HEK293T (cell line): ENCODE measurements at regions not wholly inside any gene's neighbourhood (a gene's known extent, or its start where the extent isn't known, plus 50 kb on each side); places are given as distances from the start of the nearest gene placed in this dataset.

Experiments
- ARNT ChIP-seq: fragments of 450-650 bp; IDR thresholded peaks from 2 replicates; pipeline ENCODE4 v1.6.1; 2017; ENCODE audit warnings: mild to moderate bottlenecking
- BHLHE40 ChIP-seq: fragments of 450-650 bp; IDR thresholded peaks from 2 replicates; pipeline ENCODE4 v1.6.1; 2016; ENCODE audit warnings: mild to moderate bottlenecking, moderate library complexity, borderline replicate concordance
- FOXM1 ChIP-seq: fragments of 450-650 bp; IDR thresholded peaks from 2 replicates; pipeline ENCODE4 v1.6.1; 2017; ENCODE audit warnings: mild to moderate bottlenecking, borderline replicate concordance
- HDGF ChIP-seq: fragments of 450-650 bp; IDR thresholded peaks from 2 replicates; pipeline ENCODE4 v1.6.1; 2017; ENCODE audit warnings: antibody characterized with exemption, borderline replicate concordance
- TARDBP ChIP-seq: fragments of 450-650 bp; IDR thresholded peaks from 2 replicates; pipeline ENCODE4 v1.6.1; 2016

DNA sequence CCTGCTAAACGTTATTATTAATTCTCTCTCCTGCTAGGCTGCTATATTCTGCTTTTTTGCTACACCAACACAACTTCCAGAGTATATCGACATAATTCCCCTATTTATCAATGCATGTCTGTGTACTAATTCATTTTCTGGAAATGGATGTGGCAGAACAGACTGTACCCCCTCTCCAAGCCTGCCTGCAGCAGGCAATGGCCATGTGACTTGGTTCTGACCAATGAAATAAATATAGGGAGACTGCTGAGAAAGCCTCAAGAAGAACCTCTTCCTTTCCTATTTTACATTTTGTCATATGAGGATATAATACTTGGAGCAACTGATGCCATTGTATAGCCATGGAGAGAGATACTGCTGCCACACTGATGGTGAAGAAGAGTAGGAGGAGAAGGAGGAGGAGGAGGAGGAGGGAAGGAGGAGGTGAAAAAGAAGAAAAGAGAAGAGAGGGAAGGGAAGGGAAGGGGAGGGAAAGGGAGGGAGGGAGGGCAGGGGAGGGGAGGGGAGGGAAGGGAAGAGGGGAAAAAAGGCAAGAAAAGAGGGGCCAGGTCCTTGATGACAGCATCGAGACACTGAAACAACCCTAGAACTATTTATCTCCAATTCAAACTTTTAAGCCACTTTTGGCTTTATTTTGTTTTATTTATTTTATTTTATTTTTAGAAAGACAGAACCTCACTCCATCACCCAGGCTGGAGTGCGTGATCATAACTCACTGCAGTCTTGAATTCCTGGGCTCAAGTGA, 57.0 kb upstream of the SPP1 start:
- TF ChIP-seq FOXM1 (no peak), TARDBP (no peak), HDGF (no peak), ARNT (no peak), BHLHE40 (no peak)
